Peyer's patch (tissue), 4 donors: ENCODE measurements at regions not wholly inside any gene's neighbourhood (a gene's known extent, or its start where the extent isn't known, plus 50 kb on each side); places are given as distances from the start of the nearest gene placed in this dataset.

Experiments used
- POLR2A ChIP-seq, 2 donors: fragments of 450-650 bp; IDR thresholded peaks; one replicate each; pipeline ENCODE4 v1.5.1; 2017; ENCODE audit warnings: antibody characterized with exemption in 2 of 2, mild to moderate bottlenecking in 2 of 2, moderate library complexity in 2 of 2
- TF ChIP-seq, protein P1 (sequence below), 6 experiments: fragments of 450-650 bp in 4 of 6; fragments of 200-600 bp in 2 of 6; sonication (generic) in 1 of 6; IDR thresholded peaks; one replicate each; pipeline ENCODE4 v1.5.1; 2017 to 2019; ENCODE audit warnings: antibody characterized with exemption in 6 of 6, mild to moderate bottlenecking in 3 of 6, moderate library complexity in 1 of 6

DNA sequence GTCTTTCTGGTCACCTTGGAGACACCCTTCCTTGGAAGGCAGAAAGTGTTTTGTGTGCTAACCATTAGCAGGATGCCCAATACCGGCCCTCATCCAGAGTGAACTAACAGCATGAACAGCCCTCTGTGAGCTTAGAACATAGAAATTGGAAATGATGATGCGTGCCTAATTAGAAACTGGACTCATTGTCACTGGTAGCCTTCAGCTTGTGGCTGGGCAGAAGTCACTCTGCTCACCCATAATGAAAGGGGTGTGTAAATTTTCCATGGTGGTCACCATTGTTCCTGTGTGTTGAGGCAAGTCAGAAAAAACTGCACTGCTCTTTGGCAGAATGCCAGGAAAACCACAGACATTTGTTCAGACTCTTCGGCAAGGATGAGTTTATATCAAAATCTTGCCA, 74.7 kb upstream of the CNTN4 start:
- no peak for TF ChIP-seq POLR2A (IDR thresholded peaks at IDR 0.05)
- TF ChIP-seq, protein P1, sequence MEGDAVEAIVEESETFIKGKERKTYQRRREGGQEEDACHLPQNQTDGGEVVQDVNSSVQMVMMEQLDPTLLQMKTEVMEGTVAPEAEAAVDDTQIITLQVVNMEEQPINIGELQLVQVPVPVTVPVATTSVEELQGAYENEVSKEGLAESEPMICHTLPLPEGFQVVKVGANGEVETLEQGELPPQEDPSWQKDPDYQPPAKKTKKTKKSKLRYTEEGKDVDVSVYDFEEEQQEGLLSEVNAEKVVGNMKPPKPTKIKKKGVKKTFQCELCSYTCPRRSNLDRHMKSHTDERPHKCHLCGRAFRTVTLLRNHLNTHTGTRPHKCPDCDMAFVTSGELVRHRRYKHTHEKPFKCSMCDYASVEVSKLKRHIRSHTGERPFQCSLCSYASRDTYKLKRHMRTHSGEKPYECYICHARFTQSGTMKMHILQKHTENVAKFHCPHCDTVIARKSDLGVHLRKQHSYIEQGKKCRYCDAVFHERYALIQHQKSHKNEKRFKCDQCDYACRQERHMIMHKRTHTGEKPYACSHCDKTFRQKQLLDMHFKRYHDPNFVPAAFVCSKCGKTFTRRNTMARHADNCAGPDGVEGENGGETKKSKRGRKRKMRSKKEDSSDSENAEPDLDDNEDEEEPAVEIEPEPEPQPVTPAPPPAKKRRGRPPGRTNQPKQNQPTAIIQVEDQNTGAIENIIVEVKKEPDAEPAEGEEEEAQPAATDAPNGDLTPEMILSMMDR (IDR thresholded peaks at IDR 0.05): no peak
